HG02981 (cell line): ENCODE measurements at regions not wholly inside any gene's neighbourhood (a gene's known extent, or its start where the extent isn't known, plus 50 kb on each side); places are given as distances from the start of the nearest gene placed in this dataset.
"Not testable (repeated sequence)": the region's sequence is repeated elsewhere in the genome, so short reads cannot be mapped to it uniquely, and the experiment has no call there.

ENCODE experiments used
- ATAC-seq: cut with Tn5 transposase; IDR thresholded peaks from one replicate; pipeline ENCODE4 v1.9.1; 2021; ENCODE audit warnings: mild to moderate bottlenecking, moderate library complexity; ENCODE audit not compliant: unreplicated experiment

DNA sequence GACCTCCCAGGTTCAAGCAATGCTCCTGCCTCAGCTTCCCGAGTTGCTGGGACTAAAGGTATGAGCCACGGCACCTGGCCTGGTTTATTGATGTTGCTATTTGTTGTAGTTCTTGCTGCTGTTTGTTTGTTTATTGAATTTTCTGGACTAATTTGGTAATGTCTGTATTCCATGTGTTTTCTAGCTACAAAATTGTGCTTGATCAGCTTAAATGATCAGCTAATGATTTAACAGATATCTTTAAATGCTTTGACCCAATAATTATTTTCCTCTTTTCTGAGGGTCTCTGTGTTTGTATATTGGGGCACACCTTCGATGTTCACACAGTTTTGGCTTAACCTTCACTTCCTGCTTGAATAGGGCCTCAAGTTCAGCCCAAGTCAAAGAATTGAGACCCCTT is 488.1 kb upstream of the HTR2C start:
- ATAC-seq, result no peak

GRCh38 chrX:114087543-114087942 is 496.3 kb upstream of the HTR2C start:
- no peak for ATAC-seq

DNA sequence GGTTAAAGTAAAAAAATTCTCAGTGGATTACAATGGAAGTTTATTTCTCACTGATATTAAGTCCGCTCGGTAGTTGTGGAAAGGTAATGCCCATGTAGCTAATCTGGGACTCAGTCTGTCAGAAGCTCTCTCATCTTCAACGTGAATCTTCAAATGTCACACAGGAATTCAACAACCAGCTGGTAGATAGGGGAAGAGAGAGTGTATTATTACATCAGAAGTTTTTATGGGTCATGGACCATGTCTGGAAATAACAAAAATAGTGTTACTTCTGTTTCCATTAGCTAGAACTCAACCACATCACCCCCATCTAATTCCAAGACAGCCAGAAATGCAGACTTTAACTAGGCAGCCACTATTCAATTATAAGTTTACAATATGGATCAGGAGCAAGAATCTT is 506.1 kb upstream of the HTR2C start:
- no peak for ATAC-seq

DNA sequence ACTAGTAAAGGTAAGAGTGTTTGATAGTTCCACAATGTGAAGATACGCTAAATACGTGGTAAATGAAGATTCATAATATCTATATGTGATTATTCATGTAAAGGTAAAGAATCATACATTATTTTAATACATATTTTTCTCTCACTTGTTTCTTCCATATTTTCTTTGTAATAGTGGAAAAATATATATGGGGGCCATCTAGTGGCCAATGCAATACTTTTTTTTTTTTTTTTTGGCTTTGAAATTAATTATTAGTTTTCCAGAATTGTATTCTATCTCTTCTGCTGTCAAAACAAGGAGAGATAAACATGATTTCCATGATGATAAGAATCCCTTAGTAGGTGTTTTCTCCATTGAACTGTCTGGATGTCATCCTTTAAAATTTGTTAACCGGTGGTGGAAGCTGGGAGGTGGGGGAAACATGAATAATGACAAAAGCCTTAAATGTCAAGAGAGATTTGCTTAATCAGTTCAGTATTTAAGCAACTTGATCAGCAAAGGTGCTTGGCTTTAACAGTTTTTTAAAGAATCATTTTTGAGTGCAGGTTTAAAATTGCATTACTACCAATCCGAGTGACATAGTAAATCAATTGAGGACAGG is 508.7 kb upstream of the HTR2C start:
- ATAC-seq, result no peak

- ATAC-seq, result no peak
Measured at GRCh38 chrX:114073926-114074325, 510.0 kb upstream of the HTR2C start.

DNA sequence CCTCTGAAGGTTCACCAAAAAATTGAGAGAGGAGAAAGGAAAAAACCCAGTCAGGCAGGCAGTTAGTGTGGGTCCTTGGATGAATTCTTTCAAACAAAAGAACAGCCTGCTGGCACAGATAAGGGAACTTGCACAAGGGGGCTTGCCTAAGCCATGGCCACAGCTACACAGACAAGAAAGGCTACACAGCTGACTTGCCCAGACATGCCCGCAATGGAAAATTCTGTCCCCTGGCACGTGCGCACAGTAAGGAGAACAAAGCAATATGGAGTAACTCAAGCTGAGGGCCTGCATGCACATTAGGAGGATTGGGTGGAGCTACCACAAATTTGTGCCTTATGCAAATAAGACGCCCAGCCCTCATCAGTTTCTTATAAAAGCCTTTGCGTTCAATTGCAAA is 512.5 kb upstream of the HTR2C start:
- no peak for ATAC-seq

DNA sequence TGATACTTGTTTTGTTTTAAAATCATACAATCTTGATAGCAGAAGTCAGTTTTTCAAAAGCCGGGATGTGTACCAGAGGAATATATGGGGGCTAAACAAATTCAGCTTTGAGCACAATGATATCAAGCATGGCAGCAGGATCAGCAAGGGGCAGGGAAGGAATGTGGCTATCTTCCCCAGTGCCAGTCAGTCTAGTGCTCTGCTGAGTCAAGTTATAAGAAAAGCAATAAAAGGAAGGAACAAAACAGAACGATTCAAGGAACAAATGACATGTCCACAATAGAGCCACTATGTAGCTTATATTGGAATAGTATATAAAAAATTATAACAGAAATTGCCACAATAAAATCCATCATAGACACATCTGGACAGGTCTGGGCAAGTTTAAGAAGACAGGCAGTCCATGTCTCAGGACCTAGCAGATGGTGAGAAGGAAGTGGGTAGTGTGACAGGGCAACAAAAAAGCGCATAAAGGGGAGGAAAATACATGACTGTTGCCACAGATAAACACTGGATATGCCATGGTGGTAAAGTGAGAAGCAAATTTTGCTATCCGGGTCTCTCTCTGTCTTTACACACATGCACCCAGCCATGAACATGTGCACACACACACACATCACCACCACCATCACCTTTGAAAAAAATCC is 518.2 kb upstream of the HTR2C start:
- ATAC-seq, result no peak

- no peak for ATAC-seq
Measured at GRCh38 chrX:114061226-114061625, 522.7 kb upstream of the HTR2C start.

DNA sequence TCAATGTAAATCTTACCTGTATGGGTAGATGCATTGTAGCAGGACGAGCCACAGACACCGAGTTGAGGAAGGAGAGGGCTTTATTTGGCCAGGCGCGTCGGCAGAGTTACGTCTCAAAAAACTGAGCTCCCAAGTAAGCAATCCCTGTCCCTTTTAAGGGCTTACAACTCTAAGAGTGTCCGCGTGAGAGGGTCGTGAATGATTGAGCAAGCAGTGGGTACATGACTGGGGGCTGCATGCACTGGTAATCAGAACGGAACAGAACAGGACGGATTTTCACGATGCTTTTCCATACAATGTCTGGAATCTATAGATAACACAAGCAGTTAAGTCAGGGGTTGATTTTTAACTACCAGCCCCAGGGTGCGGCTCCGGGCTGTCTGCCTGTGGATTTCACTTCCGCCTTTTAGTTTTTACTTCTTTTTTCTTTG is 524.9 kb upstream of the HTR2C start:
- no peak for ATAC-seq

DNA sequence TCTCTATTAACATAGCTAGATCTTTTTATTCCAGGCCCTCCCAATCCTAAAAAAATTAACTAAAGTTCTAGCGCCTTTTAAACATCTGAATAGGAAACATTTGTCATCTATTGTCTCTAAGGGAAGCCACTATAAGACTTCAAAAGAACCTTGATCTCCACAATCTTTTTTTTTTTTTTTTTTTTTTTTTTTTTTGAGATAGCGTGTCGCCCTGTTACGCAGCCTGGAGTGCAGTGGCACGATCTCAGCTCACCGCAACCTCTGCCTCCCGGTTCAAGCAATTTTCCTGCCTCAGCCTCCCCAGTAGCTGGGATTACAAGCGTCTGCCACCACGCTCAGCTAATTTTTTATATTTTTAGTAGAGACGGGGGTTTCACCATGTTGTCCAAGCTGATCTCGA is 526.5 kb upstream of the HTR2C start:
- not testable (repeated sequence) for ATAC-seq

DNA sequence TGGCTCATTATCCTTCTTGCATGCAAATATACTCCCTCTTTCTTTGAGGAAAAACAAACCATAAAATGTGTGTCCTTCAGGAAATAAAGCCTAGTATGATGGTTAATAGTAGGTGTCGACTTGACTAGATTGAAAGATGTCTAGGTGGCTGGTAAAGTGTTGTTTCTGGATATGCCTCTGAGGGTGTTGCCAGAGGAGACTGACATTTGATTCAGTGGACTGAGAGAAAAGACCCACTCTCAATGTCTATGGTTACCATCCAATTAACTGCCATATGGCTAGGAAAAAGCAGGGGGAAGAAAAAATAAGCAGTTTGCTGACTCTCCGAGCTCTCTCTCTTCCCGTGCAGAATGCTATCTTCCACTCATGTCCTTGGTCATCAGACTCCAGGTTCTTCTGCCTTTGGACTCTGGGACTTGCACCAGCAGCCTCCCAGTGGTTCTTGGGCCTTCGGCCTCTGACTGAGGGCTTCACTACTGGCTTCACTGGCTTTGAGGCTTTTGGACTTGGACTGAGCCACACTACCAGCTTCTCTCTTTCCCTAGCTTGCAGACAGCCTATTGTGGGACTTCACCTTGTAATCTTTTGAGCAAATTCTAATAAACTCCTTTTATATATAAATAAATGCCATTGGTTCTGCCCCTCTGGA is 532.1 kb upstream of the HTR2C start:
- ATAC-seq, result no peak

DNA sequence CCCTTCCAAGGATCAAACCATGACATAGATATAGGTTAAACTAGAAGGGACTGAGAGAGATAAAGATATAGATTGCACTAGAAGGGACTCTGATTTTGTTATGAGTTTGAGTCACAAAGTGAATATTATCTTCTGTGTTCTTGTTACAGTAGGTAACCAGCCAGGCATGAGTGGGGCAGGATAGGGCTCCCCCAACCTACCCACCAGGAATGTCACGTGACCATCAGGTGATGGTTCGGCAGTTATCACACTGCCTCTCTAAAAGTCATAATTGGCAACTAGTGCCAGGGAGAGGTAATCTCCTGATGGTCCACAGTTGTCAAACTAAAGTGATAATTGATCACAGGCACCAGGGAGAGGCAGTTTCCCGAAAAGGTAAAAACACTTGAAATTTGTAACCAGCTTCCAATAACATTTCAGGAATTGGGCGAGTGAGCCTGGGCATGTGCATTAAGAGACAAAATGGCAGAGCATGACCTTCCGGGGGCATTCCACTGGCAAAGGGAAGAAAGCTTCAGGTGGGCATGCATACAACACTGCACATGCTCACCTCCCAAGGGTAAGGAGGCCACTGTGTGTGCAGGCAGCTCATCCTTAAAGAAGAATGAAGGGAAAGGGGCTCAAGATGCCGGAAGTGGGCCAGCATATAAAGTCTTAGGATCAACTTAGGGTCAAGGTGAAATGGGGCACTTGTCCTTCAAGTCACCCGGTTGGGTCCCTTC is 533.6 kb upstream of the HTR2C start:
- ATAC-seq, result no peak

GRCh38 chrX:114049063-114049462 is 534.8 kb upstream of the HTR2C start:
- ATAC-seq, result no peak

DNA sequence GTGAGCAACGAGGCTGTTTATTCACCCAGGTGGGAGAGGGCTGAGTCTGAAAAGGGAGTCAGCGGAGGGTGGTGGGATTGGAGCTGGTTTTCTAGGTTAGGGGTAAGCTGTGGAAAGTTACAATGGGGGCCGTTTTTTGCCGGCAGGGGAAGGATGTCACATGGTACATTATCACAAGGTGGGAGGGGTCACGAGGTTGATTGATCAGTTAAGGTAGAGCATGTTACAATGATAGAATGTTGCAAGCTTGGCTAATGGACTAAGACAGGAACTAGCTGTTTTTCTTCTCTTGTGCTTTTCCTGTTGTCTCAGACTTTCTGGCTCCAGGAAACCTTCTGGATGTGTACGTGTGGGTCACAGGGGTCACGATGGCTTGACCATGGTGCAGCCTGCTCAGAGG is 536.3 kb upstream of the HTR2C start:
- ATAC-seq, result no peak

GRCh38 chrX:114046695-114047279 is 537.1 kb upstream of the HTR2C start:
- no peak for ATAC-seq

- ATAC-seq, result not testable (repeated sequence)
Measured at GRCh38 chrX:114041470-114041869, 542.4 kb upstream of the HTR2C start.

DNA sequence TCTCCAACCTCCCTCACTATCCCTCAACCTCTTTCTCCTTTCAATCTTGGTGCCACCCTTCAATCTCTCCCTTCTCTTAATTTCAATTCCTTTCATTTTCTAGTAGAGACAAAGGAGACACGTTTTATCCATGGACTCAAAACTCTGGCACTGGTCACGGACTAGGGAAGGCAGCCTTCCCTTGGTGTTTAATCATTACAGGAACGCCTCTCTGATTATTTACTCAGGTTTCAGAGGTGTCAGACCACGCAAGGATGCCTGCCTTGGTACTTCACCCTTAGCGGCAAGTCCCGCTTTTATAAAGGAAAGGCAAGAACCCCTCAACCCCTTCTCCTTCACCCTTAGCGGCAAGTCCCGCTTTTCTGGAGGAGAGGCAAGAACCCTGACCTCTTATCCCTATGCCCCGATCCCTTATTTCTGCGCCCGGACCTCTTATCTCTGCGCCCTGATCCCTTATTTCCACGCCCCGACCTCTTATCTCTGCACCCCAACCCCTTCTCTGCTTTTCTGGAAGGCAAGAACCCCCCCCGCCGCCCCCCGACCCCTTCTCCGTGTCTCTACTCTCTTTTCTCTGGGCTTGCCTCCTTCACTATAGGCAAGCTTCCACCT is 543.1 kb upstream of the HTR2C start:
- ATAC-seq, result not testable (repeated sequence)

DNA sequence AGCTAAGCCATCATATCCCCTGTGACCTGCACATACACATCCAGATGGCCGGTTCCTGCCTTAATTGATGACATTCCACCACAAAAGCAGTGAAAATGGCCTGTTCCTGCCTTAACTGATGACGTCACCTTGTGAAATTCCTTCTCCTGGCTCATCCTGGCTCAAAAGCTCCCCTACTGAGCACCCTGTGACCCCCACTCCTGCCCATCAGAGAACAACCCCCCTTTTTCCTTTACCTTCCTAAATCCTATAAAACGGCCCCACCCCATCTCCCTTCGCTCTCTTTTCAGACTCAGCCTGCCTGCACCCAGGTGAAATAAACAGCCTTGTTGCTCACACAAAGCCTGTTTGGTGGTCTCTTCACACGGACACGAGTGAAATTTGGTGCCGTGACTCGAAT is 543.8 kb upstream of the HTR2C start:
- not testable (repeated sequence) for ATAC-seq

DNA sequence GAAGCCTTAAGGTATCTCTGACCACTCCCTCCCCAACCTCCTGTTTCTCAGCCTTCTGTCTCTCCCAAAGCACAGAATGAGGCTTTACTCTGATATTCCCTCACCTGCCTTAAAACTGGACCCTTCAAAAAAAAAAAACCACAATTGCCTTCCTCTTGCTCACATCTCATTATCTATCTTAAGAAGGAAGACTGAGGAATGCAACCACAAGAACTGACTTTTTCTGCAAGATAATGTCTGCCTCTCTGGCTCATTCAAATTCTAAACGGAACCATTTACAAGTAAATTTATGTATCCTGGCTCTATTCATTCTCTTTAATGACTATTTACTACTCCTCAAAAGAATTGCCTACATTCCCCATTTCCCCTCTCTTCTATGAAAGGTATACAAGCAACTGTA is 545.5 kb upstream of the HTR2C start:
- no peak for ATAC-seq

DNA sequence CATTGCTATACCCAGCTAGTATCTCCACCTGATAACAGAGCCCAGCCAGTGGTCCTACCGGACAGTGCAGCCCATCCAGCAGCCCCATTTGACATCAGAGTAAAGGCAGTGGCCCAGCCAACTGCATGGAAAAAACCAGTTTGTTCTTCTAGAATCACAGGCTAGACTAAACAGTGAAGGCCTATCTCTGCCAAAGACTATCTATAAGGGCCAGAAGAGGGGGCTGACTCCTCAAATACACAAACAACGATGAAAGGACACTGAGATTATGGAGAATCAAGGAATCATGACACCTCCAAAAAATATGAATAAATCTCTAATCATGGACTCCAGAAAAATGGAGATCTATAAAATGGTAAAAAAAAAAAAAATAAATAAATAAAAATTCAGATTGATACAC is 546.4 kb upstream of the HTR2C start:
- no peak for ATAC-seq
